IMR-90 (cell line): ENCODE measurements at regions not wholly inside any gene's neighbourhood (a gene's known extent, or its start where the extent isn't known, plus 50 kb on each side); places are given as distances from the start of the nearest gene placed in this dataset.

ENCODE experiments used
- ATAC-seq: fragments of 200-7000 bp; cut with Tn5 transposase; 2 replicates; pipeline ENCODE4 v1.9.1; 2020; ENCODE audit warnings: low read depth, mild to moderate bottlenecking, moderate library complexity
- BruUV-seq: library from RNA; stranded (reverse); fragments of 400-500 nt; replicated peaks from 2 replicates; lab custom pipeline; 2021; lab: Mats Ljungman, UMichigan
- CTCF ChIA-PET: fragments of 300-600 bp; formaldehyde crosslinking; extraction: SDS; loops from one replicate; lab custom pipeline; 2021; ENCODE audit warnings: antibody characterized with exemption; lab: Yijun Ruan, JAX
- POLR2A ChIA-PET: fragments of 300-600 bp; sonication (Branson Sonifier 250); formaldehyde crosslinking; loops from one replicate; lab custom pipeline; 2022; ENCODE audit warnings: antibody characterized with exemption; ENCODE audit not compliant: unreplicated experiment; lab: Charles Lee
- DNase-seq: peaks from one replicate; pipeline ENCODE4 v3.0.0; 2013
- H2AFZ ChIP-seq: replicated peaks from 2 replicates; pipeline ENCODE3; 2013; ENCODE audit warnings: low read length, mild to moderate bottlenecking; ENCODE audit not compliant: poor library complexity
- H2AK5ac ChIP-seq: 2 replicates; pipeline ENCODE4 v1.6.1; 2013; ENCODE audit warnings: low read depth, low read length, inconsistent platforms
- H2AK9ac ChIP-seq: replicated peaks from 2 replicates; pipeline ENCODE3; 2013; ENCODE audit warnings: mild to moderate bottlenecking, low read depth, low read length, moderate library complexity; ENCODE audit not compliant: poor library complexity
- H2BK120ac ChIP-seq: 2 replicates; pipeline ENCODE4 v1.6.1; 2013; ENCODE audit warnings: low read depth, low read length, inconsistent platforms
- H2BK15ac ChIP-seq: 3 replicates; pipeline ENCODE4 v1.6.1; 2013; ENCODE audit warnings: low read depth, low read length, inconsistent platforms
- H2BK20ac ChIP-seq: 2 replicates; pipeline ENCODE4 v1.6.1; 2013; ENCODE audit warnings: low read depth, mild to moderate bottlenecking, inconsistent platforms, low read length, moderate library complexity
- H2BK5ac ChIP-seq: 2 replicates; pipeline ENCODE4 v1.6.1; 2013; ENCODE audit warnings: mild to moderate bottlenecking, low read depth, low read length, inconsistent platforms; ENCODE audit not compliant: poor library complexity, severe bottlenecking
- H3K14ac ChIP-seq: replicated peaks from 2 replicates; pipeline ENCODE4 v1.6.1; 2013; ENCODE audit warnings: low read depth, low read length, inconsistent platforms
- H3K18ac ChIP-seq: 2 replicates; pipeline ENCODE4 v1.6.1; 2013; ENCODE audit warnings: low read depth, low read length, control low read depth
- H3K23ac ChIP-seq: 2 replicates; pipeline ENCODE4 v1.6.1; 2013; ENCODE audit warnings: low read depth, low read length, inconsistent platforms
- H3K27ac ChIP-seq: 2 replicates; pipeline ENCODE4 v1.5.1; 2013; ENCODE audit warnings: mild to moderate bottlenecking, control low read depth, low read length; ENCODE audit not compliant: insufficient read depth
- H3K27me3 ChIP-seq: 2 replicates; pipeline ENCODE4 v1.6.1; 2013; ENCODE audit warnings: low read length; ENCODE audit not compliant: control insufficient read depth, insufficient read depth
- H3K36me3 ChIP-seq: 2 replicates; pipeline ENCODE4 v1.6.1; 2013; ENCODE audit warnings: low read length, mixed read lengths; ENCODE audit not compliant: control insufficient read depth, insufficient read depth
- H3K4ac ChIP-seq: 2 replicates; pipeline ENCODE4 v1.6.1; 2013; ENCODE audit warnings: low read depth, low read length, inconsistent platforms
- H3K4me1 ChIP-seq: 2 replicates; pipeline ENCODE4 v1.6.1; 2013; ENCODE audit warnings: low read length, mixed read lengths; ENCODE audit not compliant: control insufficient read depth, insufficient read depth
- H3K4me2 ChIP-seq: 2 replicates; pipeline ENCODE4 v1.6.1; 2013; ENCODE audit warnings: low read depth, mild to moderate bottlenecking, control low read depth, low read length, moderate library complexity
- H3K4me3 ChIP-seq: 2 replicates; pipeline ENCODE4 v1.5.1; 2013; ENCODE audit warnings: low read depth, mild to moderate bottlenecking, control low read depth, low read length, moderate library complexity; ENCODE audit not compliant: insufficient read depth
- H3K56ac ChIP-seq: 2 replicates; pipeline ENCODE4 v1.6.1; 2013; ENCODE audit warnings: low read length, inconsistent platforms; ENCODE audit not compliant: insufficient read depth; ENCODE audit errors: extremely low read depth
- H3K79me1 ChIP-seq, 2 experiments: 2 replicates each; pipeline ENCODE4 v1.6.1; 2013; ENCODE audit warnings: low read length in 2 of 2, inconsistent platforms in 1 of 2, low read depth in 1 of 2
- H3K9ac ChIP-seq: 2 replicates; pipeline ENCODE4 v1.6.1; 2013; ENCODE audit warnings: low read depth, low read length, control low read depth
- H3K9me1 ChIP-seq: 2 replicates; pipeline ENCODE4 v1.6.1; 2013; ENCODE audit warnings: low read length, inconsistent platforms; ENCODE audit not compliant: insufficient read depth
- H3K9me3 ChIP-seq: 2 replicates; pipeline ENCODE4 v1.6.1; 2013; ENCODE audit warnings: low read length; ENCODE audit not compliant: control insufficient read depth, insufficient read depth
- H4K20me1 ChIP-seq: 2 replicates; pipeline ENCODE4 v1.6.1; 2013; ENCODE audit warnings: low read length, inconsistent platforms; ENCODE audit not compliant: insufficient read depth
- H4K5ac ChIP-seq: 2 replicates; pipeline ENCODE4 v1.6.1; 2013; ENCODE audit warnings: mild to moderate bottlenecking, low read depth, low read length, control low read depth
- H4K8ac ChIP-seq, 2 experiments: 2 replicates each; pipeline ENCODE4 v1.6.1; 2013; ENCODE audit warnings: low read depth in 2 of 2, low read length in 2 of 2, control low read depth in 1 of 2, inconsistent platforms in 1 of 2
- H4K91ac ChIP-seq: 2 replicates; pipeline ENCODE4 v1.6.1; 2013; ENCODE audit warnings: low read depth, low read length, inconsistent platforms; ENCODE audit not compliant: insufficient read depth
- BHLHE40 ChIP-seq: fragments of 150-350 bp; IDR thresholded peaks from 2 replicates; pipeline ENCODE4 v1.6.1; 2016; ENCODE audit warnings: mild to moderate bottlenecking, low read depth, low read length
- CEBPB ChIP-seq: IDR thresholded peaks from 2 replicates; pipeline ENCODE4 v1.6.1; 2012; ENCODE audit warnings: low read depth, low read length, improper control_type of control experiment
- CHD1 ChIP-seq: IDR thresholded peaks from 2 replicates; pipeline ENCODE4 v1.6.1; 2012; ENCODE audit warnings: low read depth, low read length, improper control_type of control experiment
- CTCF ChIP-seq: conservative IDR thresholded peaks from 2 replicates; pipeline ENCODE4 v1.5.1; 2012; ENCODE audit warnings: mild to moderate bottlenecking, low read depth, low read length, improper control_type of control experiment
- ELK1 ChIP-seq: fragments of 150-350 bp; IDR thresholded peaks from 2 replicates; pipeline ENCODE4 v1.6.1; 2016; ENCODE audit warnings: low read depth, mild to moderate bottlenecking, low read length, moderate library complexity, borderline replicate concordance
- FOS ChIP-seq: fragments of 150-350 bp; IDR thresholded peaks from 2 replicates; pipeline ENCODE4 v1.6.1; 2016; ENCODE audit warnings: low read depth, low read length
- MAFK ChIP-seq: IDR thresholded peaks from 2 replicates; pipeline ENCODE4 v1.6.1; 2012; ENCODE audit warnings: low read depth, low read length, improper control_type of control experiment
- MAZ ChIP-seq: IDR thresholded peaks from 2 replicates; pipeline ENCODE4 v1.6.1; 2012; ENCODE audit warnings: low read depth, mild to moderate bottlenecking, low read length, improper control_type of control experiment, moderate library complexity, borderline replicate concordance
- MXI1 ChIP-seq: IDR thresholded peaks from 2 replicates; pipeline ENCODE4 v1.6.1; 2012; ENCODE audit warnings: low read depth, mild to moderate bottlenecking, low read length, moderate library complexity, borderline replicate concordance
- NFE2L2 ChIP-seq: fragments of 150-350 bp; IDR thresholded peaks from 2 replicates; pipeline ENCODE4 v1.6.1; 2016; ENCODE audit warnings: low read depth, mild to moderate bottlenecking, low read length
- POLR2A ChIP-seq: IDR thresholded peaks from 2 replicates; pipeline ENCODE4 v1.6.1; 2012; ENCODE audit warnings: mild to moderate bottlenecking, low read depth, low read length
- RAD21 ChIP-seq: IDR thresholded peaks from 2 replicates; pipeline ENCODE4 v1.6.1; 2012; ENCODE audit warnings: low read length, improper control_type of control experiment
- RCOR1 ChIP-seq: IDR thresholded peaks from 2 replicates; pipeline ENCODE4 v1.6.1; 2012; ENCODE audit warnings: mild to moderate bottlenecking, low read length, improper control_type of control experiment; ENCODE audit not compliant: insufficient replicate concordance
- RFX5 ChIP-seq: IDR thresholded peaks from 2 replicates; pipeline ENCODE4 v1.8.0; 2012; ENCODE audit warnings: low read depth, mild to moderate bottlenecking, low read length, moderate library complexity
- SMC3 ChIP-seq: fragments of 150-350 bp; IDR thresholded peaks from 2 replicates; pipeline ENCODE4 v1.6.1; 2016; ENCODE audit warnings: low read depth, mild to moderate bottlenecking, antibody characterized with exemption, low read length, moderate library complexity
- WGBS, 2 experiments: methylation state at CpG; one replicate each; pipeline versions ENCODE4 v1.1.5 to v1.1.7; 2013; ENCODE audit warnings: missing lambda C conversion rate in 2 of 2; ENCODE audit not compliant: insufficient read length in 1 of 2; ENCODE audit errors: extremely low coverage in 2 of 2; 5-methylcytosine and 5-hydroxymethylcytosine counted together
- dilution Hi-C: fragments of 300-500 bp; cut with HindIII; formaldehyde crosslinking; loops from one replicate; pipeline ENCODE4 v1.14.3; 2018; ENCODE audit warnings: low sequenced_read_pairs; ENCODE audit not compliant: unreplicated experiment
- in situ Hi-C: fragments of 300-500 bp; cut with MboI; formaldehyde crosslinking; loops from 3 replicates; pipeline ENCODE4 v1.14.3; 2019; ENCODE audit warnings: low sequenced_read_pairs, inconsistent platforms, mixed read lengths
- intact Hi-C: fragments of 100-400 bp; cut with micrococcal nuclease; formaldehyde crosslinking; loops from 2 replicates; pipeline ENCODE4 v1.10.0; 2022
- TF ChIP-seq, protein P1 (sequence below): fragments of 150-350 bp; IDR thresholded peaks from 2 replicates; pipeline ENCODE4 v1.6.1; 2017; ENCODE audit warnings: mild to moderate bottlenecking, antibody characterized with exemption, low read length, low read depth

GRCh38 chr17:77756028-77756427 is 202.5 kb upstream of the TNRC6C start:
- POLR2A ChIA-PET: no interaction called here
- H2BK120ac ChIP-seq: no peak overlapping the region
- no peak overlapping the region for H2AK5ac ChIP-seq
- no peak for TF ChIP-seq CEBPB
- TF ChIP-seq RFX5: no peak
- TF ChIP-seq, protein P1, sequence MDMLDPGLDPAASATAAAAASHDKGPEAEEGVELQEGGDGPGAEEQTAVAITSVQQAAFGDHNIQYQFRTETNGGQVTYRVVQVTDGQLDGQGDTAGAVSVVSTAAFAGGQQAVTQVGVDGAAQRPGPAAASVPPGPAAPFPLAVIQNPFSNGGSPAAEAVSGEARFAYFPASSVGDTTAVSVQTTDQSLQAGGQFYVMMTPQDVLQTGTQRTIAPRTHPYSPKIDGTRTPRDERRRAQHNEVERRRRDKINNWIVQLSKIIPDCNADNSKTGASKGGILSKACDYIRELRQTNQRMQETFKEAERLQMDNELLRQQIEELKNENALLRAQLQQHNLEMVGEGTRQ: no peak
- TF ChIP-seq RAD21: no peak
- no peak for TF ChIP-seq MXI1
- TF ChIP-seq ELK1: no peak
- TF ChIP-seq CHD1: no peak
- no peak for TF ChIP-seq RCOR1
- no peak for TF ChIP-seq MAZ
- no peak for TF ChIP-seq NFE2L2
- no peak for TF ChIP-seq CTCF
- TF ChIP-seq FOS: no peak
- no peak for TF ChIP-seq POLR2A
- TF ChIP-seq BHLHE40: no peak
- no peak for TF ChIP-seq MAFK
- TF ChIP-seq SMC3: no peak
- DNase-seq (no peak), ATAC-seq (no peak)
- H3K27me3 ChIP-seq: peaks cover 8% of the 10 kb centered on the region
- H3K4me3 ChIP-seq: no peak overlapping the region
- no peak overlapping the region for H3K56ac ChIP-seq
- H3K27ac ChIP-seq: no peak overlapping the region
- no peak overlapping the region for H2AK9ac ChIP-seq
- H2BK20ac ChIP-seq: no peak overlapping the region
- H3K36me3 ChIP-seq: no peaks in the 10 kb centered on the region
- no peak overlapping the region for H2BK15ac ChIP-seq
- no peak overlapping the region for H2AFZ ChIP-seq
- dilution Hi-C loops (no loop called here), in situ Hi-C loops (no loop called here), intact Hi-C loops (no loop called here)
- no peaks in the 10 kb centered on the region for H4K20me1 ChIP-seq
- no peak overlapping the region for H3K23ac ChIP-seq
- BruUV-seq: no TSS peak
- H3K9me3 ChIP-seq: peaks cover 7% of the 10 kb centered on the region
- H3K4me1 ChIP-seq: no peaks in the 10 kb centered on the region
- no peak overlapping the region for H3K4me2 ChIP-seq
- WGBS, 2 experiments: no CpG with 5 or more reads among the region's 5 CpGs
- no peaks in the 10 kb centered on the region for H3K9me1 ChIP-seq
- H4K8ac ChIP-seq: no peak overlapping the region
- H3K9ac ChIP-seq: no peak overlapping the region
- no peak overlapping the region for H3K4ac ChIP-seq
- H4K5ac ChIP-seq: no peak overlapping the region
- H3K18ac ChIP-seq: no peak overlapping the region
- CTCF ChIA-PET: no interaction called here
- H2BK5ac ChIP-seq: no peak overlapping the region
- H3K79me1 ChIP-seq: no peaks in the 10 kb centered on the region
- no peak overlapping the region for H4K91ac ChIP-seq
- no peak overlapping the region for H3K14ac ChIP-seq
